GM23248 (cell line): ENCODE measurements at regions not wholly inside any gene's neighbourhood (a gene's known extent, or its start where the extent isn't known, plus 50 kb on each side); places are given as distances from the start of the nearest gene placed in this dataset.

Experiments used
- DNase-seq: peaks from one replicate; pipeline ENCODE4 v3.0.0-alpha.2; 2015
- H2AFZ ChIP-seq: fragments of 200-600 bp; sonication (generic); 2 replicates; pipeline ENCODE4 v1.6.1; 2016; ENCODE audit warnings: antibody characterized with exemption
- H3F3A ChIP-seq: fragments of 200-600 bp; sonication (generic); 2 replicates; pipeline ENCODE4 v1.6.1; 2016; ENCODE audit warnings: mild to moderate bottlenecking, antibody characterized with exemption, mixed run types; ENCODE audit not compliant: insufficient read depth
- H3K27ac ChIP-seq: fragments of 200-600 bp; sonication (generic); 2 replicates; pipeline ENCODE4 v1.5.1; 2016; ENCODE audit warnings: mild to moderate bottlenecking
- H3K27me3 ChIP-seq: fragments of 200-600 bp; sonication (generic); replicated peaks from 2 replicates; pipeline ENCODE4 v1.6.1; 2016; ENCODE audit warnings: mild to moderate bottlenecking; ENCODE audit not compliant: insufficient read depth
- H3K36me3 ChIP-seq: fragments of 200-600 bp; sonication (generic); 2 replicates; pipeline ENCODE4 v1.6.1; 2016; ENCODE audit warnings: low read depth, mild to moderate bottlenecking
- H3K4me1 ChIP-seq: fragments of 200-600 bp; sonication (generic); 2 replicates; pipeline ENCODE4 v1.6.1; 2016; ENCODE audit warnings: mild to moderate bottlenecking; ENCODE audit not compliant: insufficient read depth
- H3K4me2 ChIP-seq: fragments of 200-600 bp; sonication (generic); one replicate; pipeline ENCODE4 v1.6.1; 2016; ENCODE audit warnings: mild to moderate bottlenecking; ENCODE audit not compliant: unreplicated experiment
- H3K4me3 ChIP-seq: fragments of 200-600 bp; sonication (generic); 2 replicates; pipeline ENCODE4 v1.5.1; 2016; ENCODE audit warnings: mild to moderate bottlenecking
- H3K79me2 ChIP-seq: fragments of 200-600 bp; sonication (generic); 2 replicates; pipeline ENCODE4 v1.6.1; 2016; ENCODE audit warnings: mild to moderate bottlenecking; ENCODE audit not compliant: insufficient read depth
- H3K9ac ChIP-seq: fragments of 200-600 bp; sonication (generic); 2 replicates; pipeline ENCODE4 v1.6.1; 2016; ENCODE audit warnings: mild to moderate bottlenecking
- H3K9me2 ChIP-seq: fragments of 200-600 bp; sonication (generic); 2 replicates; pipeline ENCODE4 v1.6.1; 2016; ENCODE audit warnings: mixed run types, mild to moderate bottlenecking, moderate library complexity; ENCODE audit not compliant: insufficient read depth
- H3K9me3 ChIP-seq: fragments of 200-600 bp; sonication (generic); one replicate; pipeline ENCODE4 v1.6.1; 2017; ENCODE audit warnings: low read depth
- H4K20me1 ChIP-seq: fragments of 200-600 bp; sonication (generic); 2 replicates; pipeline ENCODE4 v1.6.0; 2016; ENCODE audit not compliant: insufficient read depth
- EZH2 ChIP-seq: fragments of 200-600 bp; sonication (generic); IDR thresholded peaks from 2 replicates; pipeline ENCODE4 v1.6.1; 2018; ENCODE audit warnings: antibody characterized with exemption, mild to moderate bottlenecking; ENCODE audit not compliant: insufficient read depth, poor library complexity, severe bottlenecking
- EZH2phosphoT487 ChIP-seq: fragments of 200-600 bp; sonication (generic); IDR thresholded peaks from 2 replicates; pipeline ENCODE4 v1.6.1; 2018; ENCODE audit warnings: antibody characterized with exemption, moderate library complexity, mild to moderate bottlenecking, low read depth; ENCODE audit not compliant: insufficient read depth
- WGBS, 2 experiments: methylation state at CpG; one replicate each; pipeline ENCODE4 v1.1.6; 2015 to 2017; ENCODE audit warnings: low lambda C conversion rate in 2 of 2, low coverage in 1 of 2; ENCODE audit errors: missing lambda C conversion rate in 2 of 2; 5-methylcytosine and 5-hydroxymethylcytosine counted together
- in situ Hi-C: fragments of 300-500 bp; cut with MboI; formaldehyde crosslinking; loops from 2 replicates; pipeline ENCODE4 v1.15.0; 2020

DNA sequence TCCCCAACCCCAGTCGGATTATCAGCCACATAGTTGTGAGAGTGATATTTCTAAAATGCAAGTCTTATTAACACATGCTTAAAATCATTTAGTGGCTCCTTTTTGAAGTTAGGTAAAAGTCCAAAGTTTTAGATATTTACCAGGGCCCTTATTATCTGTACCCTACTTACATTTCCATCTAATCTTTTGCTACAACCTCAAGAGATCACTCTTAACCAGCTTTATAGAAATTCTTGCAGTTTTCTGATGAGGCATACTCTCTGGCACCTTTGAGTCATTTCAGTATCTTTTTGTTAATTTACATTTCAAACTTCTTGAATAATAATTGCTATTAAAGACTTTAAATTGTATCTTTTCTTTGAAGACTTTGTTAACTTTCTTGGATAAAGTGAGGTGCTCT, 453.3 kb downstream of the RFPL4B start:
- no peaks in the 10 kb centered on the region for H3K79me2 ChIP-seq
- H3F3A ChIP-seq = peaks cover 24% of the 10 kb centered on the region
- no peaks in the 10 kb centered on the region for H3K27me3 ChIP-seq
- H3K4me1 ChIP-seq = peaks cover 29% of the 10 kb centered on the region
- H3K27ac ChIP-seq = no peak overlapping the region
- peak overlapping the region; percentile 74 for H3K4me2 ChIP-seq
- H3K9me3 ChIP-seq = no peaks in the 10 kb centered on the region
- in situ Hi-C loops = no loop called here
- H3K9me2 ChIP-seq = no peaks in the 10 kb centered on the region
- 91 to 97% methylated on average over 1 of the region's 1 CpG for WGBS, 2 experiments
- peak overlapping the region; percentile 47 for H2AFZ ChIP-seq
- no peaks in the 10 kb centered on the region for H3K36me3 ChIP-seq
- peak; percentile 37 for DNase-seq
- no peak for TF ChIP-seq EZH2phosphoT487
- TF ChIP-seq EZH2 = no peak
- H3K4me3 ChIP-seq = no peak overlapping the region
- no peaks in the 10 kb centered on the region for H4K20me1 ChIP-seq
- no peak overlapping the region for H3K9ac ChIP-seq

DNA sequence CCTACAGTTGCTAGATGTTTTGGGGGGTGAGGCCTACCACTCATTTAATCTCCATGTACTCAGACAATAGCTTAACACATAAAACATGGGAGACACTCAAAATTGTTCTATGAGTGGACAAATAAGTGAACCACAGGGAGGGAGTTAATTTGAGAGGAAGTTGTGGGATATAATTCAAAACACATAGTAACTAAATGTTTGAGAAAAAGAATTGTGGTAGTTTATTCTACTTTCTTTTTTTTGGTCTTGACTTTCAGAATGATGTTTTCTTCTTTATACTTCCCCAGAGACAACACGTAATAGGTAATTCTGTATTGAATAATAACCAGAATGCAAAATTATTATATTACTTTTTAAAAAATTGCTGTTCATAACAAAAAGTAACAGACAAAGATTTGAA, 453.8 kb downstream of the RFPL4B start:
- H3K27me3 ChIP-seq = no peaks in the 10 kb centered on the region
- H3K9me2 ChIP-seq = no peaks in the 10 kb centered on the region
- TF ChIP-seq EZH2 (no peak), EZH2phosphoT487 (no peak)
- 76 to 80% methylated on average over 1 of the region's 1 CpG for WGBS, 2 experiments
- H3K27ac ChIP-seq = no peak overlapping the region
- no peaks in the 10 kb centered on the region for H3K9me3 ChIP-seq
- H3K4me2 ChIP-seq = peak overlapping the region; percentile 74
- H3F3A ChIP-seq = peaks cover 24% of the 10 kb centered on the region
- H3K4me3 ChIP-seq = no peak overlapping the region
- H2AFZ ChIP-seq = peak overlapping the region; percentile 47
- in situ Hi-C loops = no loop called here
- no peaks in the 10 kb centered on the region for H4K20me1 ChIP-seq
- no peaks in the 10 kb centered on the region for H3K36me3 ChIP-seq
- no peaks in the 10 kb centered on the region for H3K79me2 ChIP-seq
- H3K4me1 ChIP-seq = peaks cover 31% of the 10 kb centered on the region
- peak; percentile 7 for DNase-seq
- no peak overlapping the region for H3K9ac ChIP-seq

DNA sequence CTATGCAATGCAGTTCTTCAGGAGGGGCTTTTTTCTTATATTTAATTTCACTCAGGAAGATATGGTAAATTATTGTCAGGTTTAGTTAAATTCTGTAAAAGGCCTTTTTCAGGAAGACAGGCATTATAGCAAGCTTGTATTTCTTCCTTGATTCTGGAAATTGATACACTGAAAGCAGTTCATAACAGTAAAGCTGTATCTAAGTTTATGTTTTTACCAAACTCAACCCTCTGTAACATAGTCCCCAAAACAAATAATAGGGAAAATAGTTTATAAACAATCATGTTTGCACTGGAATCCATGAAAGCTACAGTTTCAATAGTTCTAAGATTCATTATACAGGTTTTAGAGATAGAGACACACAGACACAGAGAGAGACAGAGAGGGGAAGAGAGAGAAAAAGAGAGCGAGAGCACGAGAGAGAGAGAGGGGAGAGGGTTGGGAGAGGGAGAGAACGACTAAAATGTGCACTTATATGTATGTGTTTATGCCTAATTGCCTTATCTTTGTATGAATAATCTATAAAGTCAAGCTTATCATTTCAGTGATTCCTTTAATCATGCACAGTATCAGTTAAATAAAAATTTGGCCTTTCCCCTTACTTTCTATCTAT, 454.4 kb downstream of the RFPL4B start:
- Histone ChIP-seq H3K27me3 (no peaks in the 10 kb centered on the region), H4K20me1 (no peaks in the 10 kb centered on the region), H3K36me3 (no peaks in the 10 kb centered on the region), H3K27ac (peak overlapping the region; percentile 56), H2AFZ (peak overlapping the region; percentile 76), H3K9ac (peak overlapping the region; percentile 32), H3K9me2 (no peaks in the 10 kb centered on the region), H3F3A (peaks cover 26% of the 10 kb centered on the region), H3K9me3 (no peaks in the 10 kb centered on the region), H3K4me1 (peaks cover 38% of the 10 kb centered on the region), H3K4me3 (peak overlapping the region; percentile 49), H3K79me2 (no peaks in the 10 kb centered on the region), H3K4me2 (peak overlapping the region; percentile 74)
- TF ChIP-seq EZH2 (no peak), EZH2phosphoT487 (no peak)
- DNase-seq = no peak
- 63 to 81% methylated on average over 3 of the region's 3 CpGs for WGBS, 2 experiments
- in situ Hi-C loops = no loop called here

DNA sequence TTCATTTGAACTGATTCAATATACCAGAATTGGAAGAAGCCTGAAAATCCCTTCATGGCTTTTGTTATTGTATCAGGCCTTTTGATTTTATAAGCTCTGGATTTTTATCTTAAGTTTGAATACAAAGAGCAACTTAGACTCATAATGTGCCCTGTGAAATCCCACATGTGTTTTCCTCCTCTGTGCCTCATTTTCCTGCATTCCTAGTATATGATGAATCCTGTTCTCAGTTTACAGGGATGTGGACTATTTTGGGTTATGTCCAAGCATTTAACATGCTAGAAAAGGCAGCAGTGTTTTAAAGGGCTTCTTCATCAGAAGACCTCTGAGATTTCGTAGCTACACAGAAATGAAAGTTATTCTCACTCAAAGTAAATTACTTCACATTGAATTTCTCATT, 455.0 kb downstream of the RFPL4B start:
- H2AFZ ChIP-seq = peak overlapping the region; percentile 76

More for the DNA sequence above, 455.0 kb downstream of the RFPL4B start:
- peak overlapping the region; percentile 56 for H3K27ac ChIP-seq
- TF ChIP-seq EZH2 (no peak), EZH2phosphoT487 (no peak)
- H3K4me2 ChIP-seq = peak overlapping the region; percentile 74
- H3K9ac ChIP-seq = peak overlapping the region; percentile 32
- in situ Hi-C loops = no loop called here
- H3K9me2 ChIP-seq = no peaks in the 10 kb centered on the region
- peak overlapping the region; percentile 49 for H3K4me3 ChIP-seq
- no peaks in the 10 kb centered on the region for H4K20me1 ChIP-seq
- H3K9me3 ChIP-seq = no peaks in the 10 kb centered on the region
- H3K4me1 ChIP-seq = peaks cover 38% of the 10 kb centered on the region
- H3F3A ChIP-seq = peaks cover 26% of the 10 kb centered on the region
- peak; percentile 73 for DNase-seq
- no peaks in the 10 kb centered on the region for H3K36me3 ChIP-seq
- H3K79me2 ChIP-seq = no peaks in the 10 kb centered on the region
- no peaks in the 10 kb centered on the region for H3K27me3 ChIP-seq
- WGBS, 2 experiments = 30 to 46% methylated on average over 1 of the region's 1 CpG
